ENCODE measurements at regions not wholly inside any gene's neighbourhood (a gene's known extent, or its start where the extent isn't known, plus 50 kb on each side); places are given as distances from the start of the nearest gene placed in this dataset.

GRCh38 chr10:55746002-55746401 lies 615.1 kb downstream of the ZWINT start:
- no peak overlapping the region for H3K27ac ChIP-seq (ENCODE audit: low read depth, low read length)
- no peak overlapping the region for H3K23ac ChIP-seq (ENCODE audit: insufficient read length)
- H3K14ac ChIP-seq (ENCODE audit: insufficient read length), result no peak overlapping the region
- H2BK12ac ChIP-seq (ENCODE audit: low read depth, low read length), result no peak overlapping the region
- no peak overlapping the region for H2BK15ac ChIP-seq (ENCODE audit: low read length)
- no peak overlapping the region for H4K91ac ChIP-seq (replicated peaks; ENCODE audit: insufficient read length, low read length)
- DNase-seq (ENCODE audit: low read depth in 1 of 2, low spot score in 2 of 2), result no peak
- no peak overlapping the region for H3K18ac ChIP-seq (ENCODE audit: extremely low read depth, low read length)
- 80% methylated on average over 1 of the region's 1 CpG; no CpG with 5 or more reads in 1 of the 2 experiments for WGBS, 2 experiments (ENCODE audit: extremely low coverage in 1 of 2, insufficient coverage in 1 of 2, insufficient read length in 1 of 2, insufficient replicate concordance in 2 of 2, low coverage in 1 of 2, low lambda C conversion rate in 2 of 2, missing lambda C conversion rate in 1 of 2)
- H2BK5ac ChIP-seq (ENCODE audit: low read depth, low read length), result no peak overlapping the region
- ChIA-PET CTCF (ENCODE audit: partially characterized antibody) (no interaction called here), POLR2A (ENCODE audit: partially characterized antibody) (no interaction called here)
- H3K23me2 ChIP-seq (ENCODE audit: low read depth, low read length), result no peaks in the 10 kb centered on the region; the same call in 1 of the 2 replicates
- no peaks in the 10 kb centered on the region for H4K20me1 ChIP-seq (replicated peaks in 1 of 2; ENCODE audit: control insufficient read depth in 1 of 2, insufficient read depth in 2 of 2, low read length in 2 of 2)
- no peak overlapping the region for H3K4ac ChIP-seq (replicated peaks; ENCODE audit: insufficient read length, low read depth, low read length)
- H2BK120ac ChIP-seq (replicated peaks; ENCODE audit: low read depth, low read length), result no peak overlapping the region
- H2BK20ac ChIP-seq (ENCODE audit: low read length), result no peak overlapping the region
- H3K4me3 ChIP-seq (ENCODE audit: extremely low read depth in 1 of 4, insufficient read depth in 2 of 4, low read depth in 3 of 4, low read length in 4 of 4), result no peak overlapping the region
- H3K9me3 ChIP-seq (ENCODE audit: insufficient read depth in 2 of 2, low read depth in 1 of 2, low read length in 1 of 2), result no peaks in the 10 kb centered on the region
- no peaks in the 10 kb centered on the region for H3K79me1 ChIP-seq (ENCODE audit: low read depth, low read length)
- TF ChIP-seq EGR1 (IDR thresholded peaks at IDR 0.05; ENCODE audit: borderline replicate concordance, low read depth, low read length) (no peak), POU5F1 (IDR thresholded peaks at IDR 0.05; ENCODE audit: low read depth, low read length) (no peak), POLR2A (IDR thresholded peaks at IDR 0.05; ENCODE audit: control extremely low read depth in 1 of 2, low read depth in 2 of 2, low read length in 2 of 2) (no peak)
- H2AK5ac ChIP-seq (ENCODE audit: low read depth, low read length), result no peak overlapping the region
- H3K9ac ChIP-seq (replicated peaks in 1 of 4; ENCODE audit: extremely low read depth in 1 of 4, low read depth in 3 of 4, low read length in 3 of 4), result no peak overlapping the region
- no peak overlapping the region for H2AFZ ChIP-seq (ENCODE audit: low read length)
- H3K4me2 ChIP-seq (ENCODE audit: insufficient read depth in 1 of 2, low read depth in 2 of 2, low read length in 2 of 2), result no peak overlapping the region
- H3K27me3 ChIP-seq (replicated peaks in 1 of 4; ENCODE audit: control insufficient read depth in 3 of 4, extremely low read depth in 1 of 4, insufficient read depth in 3 of 4, low read length in 3 of 4), result peaks cover 0 to 2% (median 0%) of the 10 kb centered on the region in 4 experiments; a peak in 1 of 7 replicates
- H3K56ac ChIP-seq (replicated peaks; ENCODE audit: insufficient read length, low read depth, low read length), result no peak overlapping the region
- H3K4me1 ChIP-seq (replicated peaks in 1 of 4; ENCODE audit: control insufficient read depth in 3 of 4, insufficient read depth in 4 of 4, low read length in 3 of 4), result no peaks in the 10 kb centered on the region; a peak in 1 of 7 replicates
- no peak overlapping the region for H4K5ac ChIP-seq (ENCODE audit: insufficient read length, low read depth, low read length)
- H3K36me3 ChIP-seq (ENCODE audit: control insufficient read depth in 2 of 4, insufficient read depth in 4 of 4, low read length in 3 of 4), result no peaks in the 10 kb centered on the region
- no peak for FAIRE-seq
- no peak overlapping the region for H4K8ac ChIP-seq (ENCODE audit: extremely low read depth, insufficient read depth, low read length)
- H3K79me2 ChIP-seq (ENCODE audit: control insufficient read depth in 1 of 2, insufficient read depth in 2 of 2, low read length in 2 of 2), result no peaks in the 10 kb centered on the region

Data from H1 (cell line).